SH-SY5Y (cell line): ENCODE measurements at regions not wholly inside any gene's neighbourhood (a gene's known extent, or its start where the extent isn't known, plus 50 kb on each side); places are given as distances from the start of the nearest gene placed in this dataset.

Source experiments
- GATA2 ChIP-seq: IDR thresholded peaks from 2 replicates; pipeline ENCODE4 v1.6.1; 2011; ENCODE audit warnings: mild to moderate bottlenecking, low read depth, low read length
- GATA3 ChIP-seq: IDR thresholded peaks from 2 replicates; pipeline ENCODE4 v1.6.1; 2011; ENCODE audit warnings: low read depth, mild to moderate bottlenecking, low read length, moderate library complexity

DNA sequence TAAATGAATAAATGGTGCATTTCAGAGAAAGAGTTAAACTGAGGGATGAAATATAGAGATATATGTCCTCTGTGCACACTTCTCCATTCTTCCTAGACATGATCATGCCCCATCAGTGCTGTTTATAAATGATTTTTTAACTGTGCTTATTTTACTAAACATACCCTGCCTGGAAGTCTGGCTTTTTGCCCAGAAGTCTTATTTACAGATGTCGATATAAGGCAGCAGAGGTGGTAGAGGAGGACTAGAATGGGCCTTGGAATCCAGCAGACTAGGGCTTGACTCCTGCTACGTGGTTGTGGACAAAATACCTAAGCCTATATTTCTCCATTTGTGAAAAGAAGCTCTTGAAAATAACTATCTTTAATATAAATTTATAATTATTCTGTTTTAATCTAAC is 355.5 kb downstream of the RAD51AP2 start:
- TF ChIP-seq GATA2: no peak
- TF ChIP-seq GATA3: no peak
